Small intestine (tissue), 7 donors: ENCODE measurements at regions not wholly inside any gene's neighbourhood (a gene's known extent, or its start where the extent isn't known, plus 50 kb on each side); places are given as distances from the start of the nearest gene placed in this dataset.

Experiments
- DNase-seq, 2 donors: peaks; one replicate each; pipeline versions ENCODE4 v3.0.0 to v3.0.0-alpha.2; 2013
- FAIRE-seq: peaks from 2 replicates; lab custom pipeline; 2012; peaks lifted over from hg19 to GRCh38; lab: Jason Lieb, UNC
- H3K27ac ChIP-seq, 3 donors: one replicate each; pipeline ENCODE4 v1.5.1; 2013; ENCODE audit warnings: low read length in 2 of 3, mild to moderate bottlenecking in 2 of 3, control low read depth in 1 of 3, inconsistent platforms in 1 of 3, low read depth in 1 of 3, moderate library complexity in 1 of 3
- H3K27me3 ChIP-seq, 3 donors: one replicate each; pipeline ENCODE4 v1.6.1; 2013; ENCODE audit warnings: low read length in 3 of 3, inconsistent platforms in 1 of 3; ENCODE audit not compliant: control insufficient read depth in 3 of 3, insufficient read depth in 3 of 3
- H3K36me3 ChIP-seq, 3 donors: one replicate each; pipeline ENCODE4 v1.6.1; 2013; ENCODE audit warnings: low read length in 3 of 3, inconsistent platforms in 1 of 3, low read depth in 1 of 3, mild to moderate bottlenecking in 1 of 3, moderate library complexity in 1 of 3; ENCODE audit not compliant: control insufficient read depth in 3 of 3, insufficient read depth in 2 of 3
- H3K4me1 ChIP-seq, 3 donors: one replicate each; pipeline ENCODE4 v1.6.1; 2013; ENCODE audit warnings: low read length in 2 of 3, inconsistent platforms in 1 of 3, low read depth in 1 of 3, mild to moderate bottlenecking in 1 of 3, moderate library complexity in 1 of 3; ENCODE audit not compliant: control insufficient read depth in 3 of 3, insufficient read depth in 2 of 3
- H3K4me3 ChIP-seq, 3 donors: one replicate each; pipeline ENCODE4 v1.5.1; 2013; ENCODE audit warnings: low read length in 3 of 3, control low read depth in 1 of 3, inconsistent platforms in 1 of 3, low read depth in 1 of 3, mild to moderate bottlenecking in 1 of 3, moderate library complexity in 1 of 3
- H3K9me3 ChIP-seq, 2 donors: one replicate each; pipeline ENCODE4 v1.6.1; 2013; ENCODE audit warnings: low read depth in 1 of 2, low read length in 1 of 2; ENCODE audit not compliant: control insufficient read depth in 2 of 2, insufficient read depth in 1 of 2
- WGBS, 3 donors: extraction: QIAGEN DNeasy Blood & Tissue Kit; methylation state at CpG; one replicate each; pipeline ENCODE4 v1.1.7; 2013; 5-methylcytosine and 5-hydroxymethylcytosine counted together
- donor health status: healthy with polysubstance abuse.
- donor health status: control.
- donor health status: control.
- donor health status: Bipolar disorder and iron deficiency.
- donor health status: healthy.

DNA sequence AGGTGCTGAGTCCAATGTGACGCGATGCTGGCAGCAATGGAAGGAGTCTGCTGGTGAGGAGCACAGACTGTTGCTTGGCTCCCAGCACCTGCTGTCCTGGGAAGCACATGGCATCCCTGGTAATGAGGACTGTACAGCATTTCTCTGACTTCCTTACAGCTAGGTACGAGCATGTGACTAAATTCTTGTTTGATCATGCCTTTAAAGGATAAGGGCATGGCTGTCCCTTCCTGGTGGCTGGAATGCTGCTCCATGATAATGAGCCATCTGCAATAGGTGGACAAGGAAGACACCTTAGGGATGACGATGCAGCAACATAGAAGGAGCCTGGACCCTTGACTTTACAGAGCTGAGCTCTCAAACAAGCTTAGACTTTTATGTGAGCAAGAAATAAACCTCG, 278.0 kb upstream of the SPRED2 start:
- DNase-seq (no peak), FAIRE-seq (no peak)
- Histone ChIP-seq H3K36me3 (no peaks in the 10 kb centered on the region), H3K27me3 (no peaks in the 10 kb centered on the region), H3K4me3 (no peak overlapping the region), H3K4me1 (peaks cover 0 to 3% (median 0%) of the 10 kb centered on the region in 3 donors), H3K9me3 (no peaks in the 10 kb centered on the region), H3K27ac (no peak overlapping the region)
- 75 to 86% (median 78%) methylated on average over 5 of the region's 5 CpGs for WGBS, 3 donors

DNA sequence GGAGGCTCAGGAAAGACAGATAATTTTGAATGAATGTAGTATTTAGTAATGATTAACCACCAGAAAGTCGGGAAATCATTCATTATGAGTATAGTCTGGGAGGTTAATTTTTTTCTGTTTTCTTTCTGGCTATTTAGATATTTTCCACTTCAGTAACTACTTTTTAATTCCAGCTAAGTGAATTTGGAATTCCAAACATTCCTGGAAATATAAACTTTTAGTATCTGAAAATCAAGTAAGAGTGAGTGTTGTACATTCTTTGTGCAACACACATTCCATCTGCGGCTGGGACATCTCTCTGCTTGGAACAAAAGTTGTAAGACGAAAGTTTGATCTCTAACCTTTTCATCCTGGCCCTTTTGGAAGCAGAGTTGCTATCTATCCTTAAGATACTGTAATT, 275.7 kb upstream of the SPRED2 start:
- 62 to 66% (median 65%) methylated on average over 3 of the region's 3 CpGs for WGBS, 3 donors
- Histone ChIP-seq H3K4me3 (no peak overlapping the region), H3K27me3 (no peaks in the 10 kb centered on the region), H3K27ac (no peak overlapping the region), H3K4me1 (no peaks in the 10 kb centered on the region), H3K9me3 (no peaks in the 10 kb centered on the region), H3K36me3 (no peaks in the 10 kb centered on the region)
- no peak for FAIRE-seq
- DNase-seq, result no peak

DNA sequence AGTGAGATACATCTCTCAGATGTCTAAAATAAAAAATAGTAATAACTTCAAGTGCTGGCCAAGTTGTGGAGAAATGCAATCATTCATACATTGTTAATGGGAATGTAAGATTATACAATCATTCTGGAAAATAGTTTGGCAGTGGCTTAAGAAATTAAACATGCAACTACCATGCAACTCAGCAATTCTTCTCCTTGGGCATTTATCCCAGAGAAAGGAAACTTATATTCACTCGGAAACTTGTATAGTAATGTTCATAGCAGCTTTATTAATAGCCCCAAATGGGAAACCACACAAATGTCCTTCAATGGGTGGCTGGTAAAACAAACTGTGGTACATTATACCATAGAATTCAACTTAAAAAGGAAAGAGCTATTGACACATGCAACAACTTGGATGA, 274.0 kb upstream of the SPRED2 start:
- Histone ChIP-seq H3K27ac (no peak overlapping the region), H3K9me3 (no peaks in the 10 kb centered on the region), H3K36me3 (no peaks in the 10 kb centered on the region), H3K27me3 (no peaks in the 10 kb centered on the region), H3K4me3 (no peak overlapping the region), H3K4me1 (no peaks in the 10 kb centered on the region)
- DNase-seq (no peak), FAIRE-seq (no peak)
- 73 to 96% (median 84%) methylated on average over 1 of the region's 1 CpG for WGBS, 3 donors

DNA sequence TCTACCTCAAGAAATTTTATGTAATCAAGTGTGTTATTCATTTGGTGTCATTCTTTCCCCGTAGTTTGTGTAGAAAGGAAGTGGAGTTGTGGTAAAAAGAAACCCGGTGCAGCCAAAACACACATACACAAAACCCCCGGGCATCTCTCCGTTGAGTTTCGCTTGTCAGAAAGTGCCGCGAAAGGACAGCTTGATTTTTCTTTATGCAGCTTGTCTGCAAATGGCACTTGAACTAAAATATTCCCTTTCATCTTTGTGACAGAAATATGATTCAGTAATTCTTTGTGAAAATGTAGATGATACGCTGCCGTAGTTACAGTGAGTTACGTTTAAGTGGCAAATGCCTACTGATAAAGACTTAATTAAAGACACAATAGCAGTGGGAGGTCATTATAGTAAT, 268.8 kb upstream of the SPRED2 start:
- Histone ChIP-seq H3K36me3 (no peaks in the 10 kb centered on the region), H3K27ac (no peak overlapping the region), H3K9me3 (no peaks in the 10 kb centered on the region), H3K27me3 (no peaks in the 10 kb centered on the region), H3K4me1 (no peaks in the 10 kb centered on the region), H3K4me3 (no peak overlapping the region)
- WGBS, 3 donors, result 86 to 91% (median 89%) methylated on average over 10 of the region's 10 CpGs
- DNase-seq, result no peak
- FAIRE-seq, result no peak

DNA sequence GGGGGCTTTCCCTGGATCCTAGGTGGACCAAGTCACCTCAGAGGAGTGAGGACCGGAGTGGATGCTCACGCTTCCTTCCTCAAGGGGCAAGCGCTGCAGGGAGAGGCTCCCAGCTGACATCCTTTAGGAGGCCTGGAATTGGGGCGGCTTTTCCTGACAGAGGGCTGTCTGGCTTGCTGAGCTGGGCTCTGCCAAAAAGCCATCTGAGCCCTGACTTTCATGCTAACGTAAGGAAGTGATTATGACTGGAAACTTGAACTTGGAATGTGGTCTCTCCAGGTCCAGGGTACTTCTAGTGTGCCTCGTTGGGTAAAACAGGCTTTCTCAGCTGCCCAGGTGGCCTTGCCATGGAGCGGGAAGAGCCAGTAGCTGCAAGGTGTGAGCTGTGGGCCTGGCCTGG, 268.3 kb upstream of the SPRED2 start:
- no peak overlapping the region for H3K27ac ChIP-seq
- H3K4me3 ChIP-seq, result no peak overlapping the region
- H3K4me1 ChIP-seq, result no peaks in the 10 kb centered on the region
- DNase-seq (no peak), FAIRE-seq (no peak)
- WGBS, 3 donors, result 80 to 85% (median 81%) methylated on average over 7 of the region's 7 CpGs
- no peaks in the 10 kb centered on the region for H3K27me3 ChIP-seq
- no peaks in the 10 kb centered on the region for H3K9me3 ChIP-seq
- no peaks in the 10 kb centered on the region for H3K36me3 ChIP-seq

DNA sequence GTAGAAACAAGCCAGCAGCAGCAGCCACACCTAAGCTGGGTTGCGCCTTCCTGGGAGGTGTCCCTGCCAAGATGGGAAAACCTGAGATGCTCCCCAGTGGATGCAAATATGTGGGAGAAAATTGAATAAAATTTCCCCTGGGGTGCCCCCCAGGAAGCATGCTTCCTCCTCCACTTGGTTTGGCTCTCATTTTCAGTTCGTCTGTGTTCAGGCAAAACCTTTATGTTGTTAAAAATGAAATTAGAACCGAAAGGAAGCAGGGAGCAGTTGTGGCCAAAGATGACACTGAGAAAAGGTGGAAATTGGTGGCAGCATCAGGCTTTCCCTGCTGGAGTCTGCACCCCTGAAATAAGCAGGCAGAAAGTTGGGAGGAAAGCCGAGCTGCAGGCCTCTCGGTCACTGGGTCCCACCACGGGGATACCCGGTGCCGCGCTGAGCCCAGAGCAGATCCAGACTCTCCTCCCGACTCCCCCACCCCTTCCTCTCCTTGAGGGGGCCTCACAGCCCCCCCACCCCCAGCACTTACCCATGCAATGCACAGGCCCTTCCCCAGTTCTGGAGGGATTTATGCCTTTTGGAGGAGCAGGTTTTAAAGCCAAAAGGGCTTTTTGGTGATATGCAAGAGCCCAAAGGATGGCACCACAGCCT, 267.7 kb upstream of the SPRED2 start:
- no peaks in the 10 kb centered on the region for H3K4me1 ChIP-seq
- DNase-seq (no peak), FAIRE-seq (no peak)
- WGBS, 3 donors, result 84 to 86% (median 86%) methylated on average over 10 of the region's 10 CpGs
- H3K36me3 ChIP-seq, result no peaks in the 10 kb centered on the region
- H3K9me3 ChIP-seq, result no peaks in the 10 kb centered on the region
- H3K27ac ChIP-seq, result no peak overlapping the region
- no peaks in the 10 kb centered on the region for H3K27me3 ChIP-seq
- no peak overlapping the region for H3K4me3 ChIP-seq

DNA sequence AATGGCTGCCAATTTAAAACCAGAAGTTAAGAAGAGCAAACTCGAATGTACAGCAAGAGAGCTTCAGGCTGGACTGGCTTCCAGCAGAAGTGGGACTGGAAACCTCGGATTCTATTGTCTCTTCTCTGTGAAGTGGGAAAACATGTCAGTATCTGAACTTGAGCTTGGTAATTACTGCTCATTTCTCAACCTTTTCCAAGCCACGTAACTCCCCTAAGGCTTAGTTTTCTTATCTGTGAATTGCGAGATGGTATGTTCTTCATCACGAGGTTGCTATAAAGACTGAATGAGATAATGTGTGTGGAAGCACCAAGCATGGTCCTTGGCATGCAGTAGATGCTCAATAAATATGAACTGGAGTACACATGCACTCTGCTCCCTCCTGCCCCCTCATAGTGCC, 259.4 kb upstream of the SPRED2 start:
- 54 to 81% (median 62%) methylated on average over 5 of the region's 5 CpGs for WGBS, 3 donors

DNA sequence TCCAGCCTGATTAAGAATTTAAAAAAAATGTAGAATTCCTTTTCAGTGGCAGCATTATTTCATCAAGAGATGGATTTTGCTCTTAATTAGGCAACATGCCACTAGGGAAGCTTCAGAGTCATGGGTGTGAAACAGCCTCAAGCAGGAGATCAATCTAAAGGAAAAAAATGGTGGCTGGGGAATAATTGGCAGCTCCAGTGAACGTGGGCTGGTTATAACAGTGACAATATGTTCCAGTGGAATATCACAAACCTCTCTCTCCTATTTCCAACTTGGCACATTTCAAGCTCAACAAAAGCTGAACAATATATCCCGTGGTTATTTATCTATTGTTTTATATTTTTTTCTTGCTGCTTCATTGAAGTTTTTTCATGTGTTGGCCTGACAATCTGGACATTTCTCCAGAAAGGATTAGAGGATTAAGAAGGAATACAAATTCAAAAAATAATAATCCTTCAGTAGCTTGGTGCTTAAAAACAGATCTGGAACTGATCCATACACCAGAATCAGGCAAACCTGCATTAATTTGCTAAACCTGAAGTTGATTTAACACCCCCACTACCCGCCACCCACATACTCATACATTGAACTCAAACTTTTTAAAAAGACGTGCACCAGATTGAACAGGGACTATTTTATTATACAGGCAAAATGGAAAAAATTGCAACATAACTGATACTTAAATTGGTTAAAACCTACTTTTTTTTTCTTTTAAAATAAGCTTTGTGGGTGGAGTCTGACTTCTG, 255.9 kb upstream of the SPRED2 start:
- 71 to 75% (median 72%) methylated on average over 4 of the region's 4 CpGs for WGBS, 3 donors
- no peaks in the 10 kb centered on the region for H3K36me3 ChIP-seq
- H3K4me1 ChIP-seq, result no peaks in the 10 kb centered on the region
- no peak overlapping the region for H3K4me3 ChIP-seq
- H3K9me3 ChIP-seq, result no peaks in the 10 kb centered on the region
- H3K27ac ChIP-seq, result no peak overlapping the region
- H3K27me3 ChIP-seq, result no peaks in the 10 kb centered on the region
- DNase-seq (no peak), FAIRE-seq (no peak)

More for the DNA sequence above, 259.4 kb upstream of the SPRED2 start:
- Histone ChIP-seq H3K4me3 (no peak overlapping the region), H3K9me3 (no peaks in the 10 kb centered on the region), H3K27me3 (no peaks in the 10 kb centered on the region), H3K27ac (no peak overlapping the region), H3K4me1 (no peaks in the 10 kb centered on the region), H3K36me3 (no peaks in the 10 kb centered on the region)
- DNase-seq (no peak), FAIRE-seq (no peak)
